ENCODE measurements at regions not wholly inside any gene's neighbourhood (a gene's known extent, or its start where the extent isn't known, plus 50 kb on each side); places are given as distances from the start of the nearest gene placed in this dataset.

DNA sequence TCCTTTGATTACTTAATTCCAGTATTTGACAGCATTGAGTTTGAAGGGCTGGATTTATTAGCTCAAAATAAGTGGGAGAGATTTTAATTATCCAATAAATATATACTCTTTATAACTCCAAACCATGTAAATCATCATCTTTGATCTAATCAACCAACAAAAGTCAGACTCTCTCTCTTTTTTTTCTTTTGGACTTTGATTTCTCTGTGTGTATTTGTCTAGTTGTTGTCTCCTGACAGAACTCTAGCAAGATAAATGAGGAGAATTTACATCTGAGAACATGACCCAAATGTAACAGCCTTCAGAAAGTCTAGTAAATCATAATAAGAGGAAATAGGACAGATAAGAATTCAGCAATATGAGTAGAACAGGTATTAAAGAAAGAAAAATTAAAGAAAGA is 567.1 kb downstream of the PPARGC1A start:
- Histone ChIP-seq H3K4me1 (ENCODE audit: control insufficient read depth, insufficient read depth, low read length) (no peaks in the 10 kb centered on the region), H3K9me3 (ENCODE audit: control insufficient read depth, insufficient read depth, low read depth, low read length) (no peaks in the 10 kb centered on the region), H3K27ac (ENCODE audit: low read length) (no peak overlapping the region), H3K36me3 (ENCODE audit: control insufficient read depth, insufficient read depth, low read length) (no peaks in the 10 kb centered on the region), H3K27me3 (ENCODE audit: control insufficient read depth, insufficient read depth, low read length) (no peaks in the 10 kb centered on the region), H3K4me3 (ENCODE audit: low read depth in 2 of 2, low read length in 2 of 2) (no peak overlapping the region)
- CTCF ChIA-PET: no interaction called here
- POLR2A ChIA-PET: no interaction called here
- TF ChIP-seq SIN3A (IDR thresholded peaks at IDR 0.05; ENCODE audit: borderline replicate concordance, insufficient read depth, low read depth, low read length) (no peak), POLR2AphosphoS5 (IDR thresholded peaks at IDR 0.05; ENCODE audit: low read depth, low read length) (no peak), TCF7L2 (IDR thresholded peaks at IDR 0.05; ENCODE audit: low read depth, low read length) (no peak)
- TF ChIP-seq, protein P1, sequence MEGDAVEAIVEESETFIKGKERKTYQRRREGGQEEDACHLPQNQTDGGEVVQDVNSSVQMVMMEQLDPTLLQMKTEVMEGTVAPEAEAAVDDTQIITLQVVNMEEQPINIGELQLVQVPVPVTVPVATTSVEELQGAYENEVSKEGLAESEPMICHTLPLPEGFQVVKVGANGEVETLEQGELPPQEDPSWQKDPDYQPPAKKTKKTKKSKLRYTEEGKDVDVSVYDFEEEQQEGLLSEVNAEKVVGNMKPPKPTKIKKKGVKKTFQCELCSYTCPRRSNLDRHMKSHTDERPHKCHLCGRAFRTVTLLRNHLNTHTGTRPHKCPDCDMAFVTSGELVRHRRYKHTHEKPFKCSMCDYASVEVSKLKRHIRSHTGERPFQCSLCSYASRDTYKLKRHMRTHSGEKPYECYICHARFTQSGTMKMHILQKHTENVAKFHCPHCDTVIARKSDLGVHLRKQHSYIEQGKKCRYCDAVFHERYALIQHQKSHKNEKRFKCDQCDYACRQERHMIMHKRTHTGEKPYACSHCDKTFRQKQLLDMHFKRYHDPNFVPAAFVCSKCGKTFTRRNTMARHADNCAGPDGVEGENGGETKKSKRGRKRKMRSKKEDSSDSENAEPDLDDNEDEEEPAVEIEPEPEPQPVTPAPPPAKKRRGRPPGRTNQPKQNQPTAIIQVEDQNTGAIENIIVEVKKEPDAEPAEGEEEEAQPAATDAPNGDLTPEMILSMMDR (IDR thresholded peaks at IDR 0.05): no peak
- TF ChIP-seq, protein P2, sequence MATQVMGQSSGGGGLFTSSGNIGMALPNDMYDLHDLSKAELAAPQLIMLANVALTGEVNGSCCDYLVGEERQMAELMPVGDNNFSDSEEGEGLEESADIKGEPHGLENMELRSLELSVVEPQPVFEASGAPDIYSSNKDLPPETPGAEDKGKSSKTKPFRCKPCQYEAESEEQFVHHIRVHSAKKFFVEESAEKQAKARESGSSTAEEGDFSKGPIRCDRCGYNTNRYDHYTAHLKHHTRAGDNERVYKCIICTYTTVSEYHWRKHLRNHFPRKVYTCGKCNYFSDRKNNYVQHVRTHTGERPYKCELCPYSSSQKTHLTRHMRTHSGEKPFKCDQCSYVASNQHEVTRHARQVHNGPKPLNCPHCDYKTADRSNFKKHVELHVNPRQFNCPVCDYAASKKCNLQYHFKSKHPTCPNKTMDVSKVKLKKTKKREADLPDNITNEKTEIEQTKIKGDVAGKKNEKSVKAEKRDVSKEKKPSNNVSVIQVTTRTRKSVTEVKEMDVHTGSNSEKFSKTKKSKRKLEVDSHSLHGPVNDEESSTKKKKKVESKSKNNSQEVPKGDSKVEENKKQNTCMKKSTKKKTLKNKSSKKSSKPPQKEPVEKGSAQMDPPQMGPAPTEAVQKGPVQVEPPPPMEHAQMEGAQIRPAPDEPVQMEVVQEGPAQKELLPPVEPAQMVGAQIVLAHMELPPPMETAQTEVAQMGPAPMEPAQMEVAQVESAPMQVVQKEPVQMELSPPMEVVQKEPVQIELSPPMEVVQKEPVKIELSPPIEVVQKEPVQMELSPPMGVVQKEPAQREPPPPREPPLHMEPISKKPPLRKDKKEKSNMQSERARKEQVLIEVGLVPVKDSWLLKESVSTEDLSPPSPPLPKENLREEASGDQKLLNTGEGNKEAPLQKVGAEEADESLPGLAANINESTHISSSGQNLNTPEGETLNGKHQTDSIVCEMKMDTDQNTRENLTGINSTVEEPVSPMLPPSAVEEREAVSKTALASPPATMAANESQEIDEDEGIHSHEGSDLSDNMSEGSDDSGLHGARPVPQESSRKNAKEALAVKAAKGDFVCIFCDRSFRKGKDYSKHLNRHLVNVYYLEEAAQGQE (IDR thresholded peaks at IDR 0.05; ENCODE audit: insufficient read depth in 1 of 2, low read depth in 2 of 2, low read length in 1 of 2): no peak
- no TSS peak for BruUV-seq (replicated peaks)
- ATAC-seq: no peak
- intact Hi-C loops (cut with micrococcal nuclease; ENCODE audit: unreplicated experiment) (no loop called here), in situ Hi-C loops (cut with HindIII; ENCODE audit: low pct_unique_long_range_greater_than_20kb, low sequenced_read_pairs) (no loop called here)
- DNase-seq (ENCODE audit: low read depth, low spot score): no peak

DNA sequence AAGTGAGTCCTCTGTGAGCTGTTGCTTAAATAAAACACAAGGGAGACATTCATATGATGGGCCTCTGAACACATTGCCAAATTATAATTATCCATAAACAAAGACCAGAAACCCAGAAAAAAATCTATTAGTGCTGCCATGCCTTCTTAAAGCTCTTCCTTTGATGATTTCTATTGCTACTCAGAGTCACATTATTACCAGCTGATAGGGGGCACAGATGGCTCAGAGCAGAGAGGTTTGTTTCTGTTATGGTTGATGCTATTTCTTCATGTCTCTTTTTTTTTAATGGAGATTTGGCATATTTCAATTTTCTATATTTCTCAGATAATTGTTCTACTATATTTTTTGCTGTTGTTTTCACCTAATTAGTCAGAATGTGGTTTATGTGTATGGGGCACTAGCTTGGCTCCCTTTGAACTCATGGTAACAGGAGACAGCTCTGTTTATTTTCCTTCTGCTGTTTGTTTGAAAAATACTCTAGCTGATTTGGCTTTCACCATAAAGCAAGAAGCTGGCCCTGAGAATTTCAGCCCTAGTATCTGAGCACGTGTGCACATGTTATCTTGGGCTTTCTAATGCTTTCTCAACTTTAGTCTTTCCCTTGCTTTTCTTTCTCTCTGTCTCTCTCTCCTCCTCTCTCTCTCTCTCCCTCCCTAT is 568.8 kb downstream of the PPARGC1A start:
- CTCF ChIA-PET: no interaction called here
- TF ChIP-seq TCF7L2 (IDR thresholded peaks at IDR 0.05; ENCODE audit: low read depth, low read length) (no peak), POLR2AphosphoS5 (IDR thresholded peaks at IDR 0.05; ENCODE audit: low read depth, low read length) (no peak), SIN3A (IDR thresholded peaks at IDR 0.05; ENCODE audit: borderline replicate concordance, insufficient read depth, low read depth, low read length) (no peak)
- TF ChIP-seq, protein P2 (IDR thresholded peaks at IDR 0.05; ENCODE audit: insufficient read depth in 1 of 2, low read depth in 2 of 2, low read length in 1 of 2): no peak
- TF ChIP-seq, protein P1 (IDR thresholded peaks at IDR 0.05): no peak
- H3K27ac ChIP-seq (ENCODE audit: low read length): no peak overlapping the region
- DNase-seq (ENCODE audit: low read depth, low spot score): no peak
- POLR2A ChIA-PET: interaction anchor here (0.7 kb wide), 1 partner anchor 1161 kb away, joined by 4 read pairs; no protein-coding TSS in a partner anchor
- intact Hi-C loops (cut with micrococcal nuclease; ENCODE audit: unreplicated experiment) (no loop called here), in situ Hi-C loops (cut with HindIII; ENCODE audit: low pct_unique_long_range_greater_than_20kb, low sequenced_read_pairs) (no loop called here)
- no peaks in the 10 kb centered on the region for H3K36me3 ChIP-seq (ENCODE audit: control insufficient read depth, insufficient read depth, low read length)
- ATAC-seq: no peak
- H3K27me3 ChIP-seq (ENCODE audit: control insufficient read depth, insufficient read depth, low read length): no peaks in the 10 kb centered on the region
- no peak overlapping the region for H3K4me3 ChIP-seq (ENCODE audit: low read depth in 2 of 2, low read length in 2 of 2)
- no TSS peak for BruUV-seq (replicated peaks)
- H3K9me3 ChIP-seq (ENCODE audit: control insufficient read depth, insufficient read depth, low read depth, low read length): no peaks in the 10 kb centered on the region
- H3K4me1 ChIP-seq (ENCODE audit: control insufficient read depth, insufficient read depth, low read length): no peaks in the 10 kb centered on the region
